ENCODE measurements at regions not wholly inside any gene's neighbourhood (a gene's known extent, or its start where the extent isn't known, plus 50 kb on each side); places are given as distances from the start of the nearest gene placed in this dataset.

DNA sequence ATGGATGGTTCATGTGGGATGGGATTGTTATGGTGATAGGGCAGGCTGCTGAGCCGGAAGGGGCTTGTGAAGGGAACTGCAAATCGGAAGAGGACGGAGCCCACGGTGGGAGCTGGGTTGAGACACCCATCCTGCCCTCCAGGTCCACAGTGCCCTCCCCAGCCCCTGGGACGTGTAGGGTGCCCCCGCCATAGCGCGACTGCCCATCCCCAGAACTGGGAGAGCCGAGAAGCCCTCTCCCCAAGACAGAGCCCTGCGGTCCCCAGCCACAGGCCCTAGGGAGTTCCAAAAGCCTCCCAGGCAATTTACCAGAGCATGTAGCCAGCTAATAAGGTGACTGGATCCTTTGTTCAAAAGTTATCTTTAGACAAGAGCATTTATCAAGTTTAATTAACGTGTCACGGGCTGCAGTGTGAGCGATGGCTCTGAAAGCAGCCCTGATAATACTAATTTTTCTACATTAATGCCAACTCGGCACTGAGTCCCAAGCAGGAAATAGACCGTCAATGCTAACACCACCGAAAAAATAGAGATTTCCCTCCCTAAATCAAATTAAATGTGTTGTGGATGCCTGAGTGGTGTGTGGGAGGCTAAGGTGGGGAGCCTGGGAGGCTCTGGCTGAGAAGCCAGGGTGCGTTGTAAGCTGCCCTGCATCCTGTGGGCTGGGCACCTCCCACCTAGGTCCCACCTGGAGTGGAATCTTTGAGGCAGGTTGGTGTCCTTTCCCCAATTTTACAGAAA is 76.8 kb upstream of the RTL6 start:
- Histone ChIP-seq H3K27me3 (ENCODE audit: insufficient read depth, low read length) (0 out of 2 replicates have a peak, but pooled peaks cover 3% of the 10 kb centered on the region), H3K9ac (ENCODE audit: low read length) (no peak overlapping the region), H3K9me3 (ENCODE audit: control insufficient read depth in 1 of 2, insufficient read depth in 1 of 2, low read depth in 1 of 2, low read length in 2 of 2) (no peaks in the 10 kb centered on the region), H3K27ac (ENCODE audit: low read depth, low read length) (no peak overlapping the region), H4K20me1 (ENCODE audit: insufficient read depth) (no peaks in the 10 kb centered on the region), H3K36me3 (ENCODE audit: control insufficient read depth in 1 of 2, insufficient read depth in 2 of 2, low read length in 2 of 2) (no peaks in the 10 kb centered on the region), H3K79me2 (ENCODE audit: insufficient read depth, low read length) (no peaks in the 10 kb centered on the region), H3K4me2 (ENCODE audit: low read length) (peak overlapping the region; percentile 38; the same call in 1 of the 2 replicates), H2AFZ (ENCODE audit: low read depth, low read length, poor library complexity, severe bottlenecking) (no peak overlapping the region), H3K9me2 (ENCODE audit: insufficient read depth) (no peaks in the 10 kb centered on the region), H3K4me1 (ENCODE audit: control insufficient read depth in 1 of 2, insufficient read depth in 2 of 2, low read length in 2 of 2) (peaks cover 10 to 15% of the 10 kb centered on the region in 2 experiments), H3K4me3 (replicated peaks in 1 of 2; ENCODE audit: low read depth in 1 of 2, low read length in 2 of 2) (no peak overlapping the region)
- TF ChIP-seq ELF1 (IDR thresholded peaks at IDR 0.05; ENCODE audit: borderline replicate concordance, low read depth) (no peak), ZNF274 (IDR thresholded peaks at IDR 0.05; ENCODE audit: low read depth, low read length) (no peak), SIN3A (IDR thresholded peaks at IDR 0.05; ENCODE audit: low read depth) (no peak), EGR1 (IDR thresholded peaks at IDR 0.05; ENCODE audit: low read depth) (no peak), FOSL1 (IDR thresholded peaks at IDR 0.05; ENCODE audit: low read depth) (no peak), EZH2phosphoT487 (IDR thresholded peaks at IDR 0.05; ENCODE audit: borderline replicate concordance) (no peak), RAD21 (IDR thresholded peaks at IDR 0.05; ENCODE audit: low read depth) (no peak), JUND (IDR thresholded peaks at IDR 0.05) (no peak), CBX3 (IDR thresholded peaks at IDR 0.05; ENCODE audit: low read depth) (no peak), SP1 (IDR thresholded peaks at IDR 0.05; ENCODE audit: low read depth) (no peak), POLR2A (IDR thresholded peaks at IDR 0.05; ENCODE audit: borderline replicate concordance, extremely low read depth, insufficient read depth, insufficient read length) (no peak)
- TF ChIP-seq, protein P1, sequence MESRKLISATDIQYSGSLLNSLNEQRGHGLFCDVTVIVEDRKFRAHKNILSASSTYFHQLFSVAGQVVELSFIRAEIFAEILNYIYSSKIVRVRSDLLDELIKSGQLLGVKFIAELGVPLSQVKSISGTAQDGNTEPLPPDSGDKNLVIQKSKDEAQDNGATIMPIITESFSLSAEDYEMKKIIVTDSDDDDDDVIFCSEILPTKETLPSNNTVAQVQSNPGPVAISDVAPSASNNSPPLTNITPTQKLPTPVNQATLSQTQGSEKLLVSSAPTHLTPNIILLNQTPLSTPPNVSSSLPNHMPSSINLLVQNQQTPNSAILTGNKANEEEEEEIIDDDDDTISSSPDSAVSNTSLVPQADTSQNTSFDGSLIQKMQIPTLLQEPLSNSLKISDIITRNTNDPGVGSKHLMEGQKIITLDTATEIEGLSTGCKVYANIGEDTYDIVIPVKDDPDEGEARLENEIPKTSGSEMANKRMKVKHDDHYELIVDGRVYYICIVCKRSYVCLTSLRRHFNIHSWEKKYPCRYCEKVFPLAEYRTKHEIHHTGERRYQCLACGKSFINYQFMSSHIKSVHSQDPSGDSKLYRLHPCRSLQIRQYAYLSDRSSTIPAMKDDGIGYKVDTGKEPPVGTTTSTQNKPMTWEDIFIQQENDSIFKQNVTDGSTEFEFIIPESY (IDR thresholded peaks at IDR 0.05; ENCODE audit: extremely low read depth, insufficient replicate concordance, low read length) = no peak
- TF ChIP-seq, protein P2, sequence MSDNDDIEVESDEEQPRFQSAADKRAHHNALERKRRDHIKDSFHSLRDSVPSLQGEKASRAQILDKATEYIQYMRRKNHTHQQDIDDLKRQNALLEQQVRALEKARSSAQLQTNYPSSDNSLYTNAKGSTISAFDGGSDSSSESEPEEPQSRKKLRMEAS (IDR thresholded peaks at IDR 0.05) = no peak
- DNase-seq (ENCODE audit: low read depth, low spot score) (no peak), ATAC-seq (no peak)
- BruUV-seq (replicated peaks) = no TSS peak
- ChIA-PET POLR2A (no interaction called here), CTCF (no interaction called here), RAD21 (ENCODE audit: low non-redundant PET in 1 of 2, low total read pairs in 2 of 2, uncharacterized antibody in 2 of 2, unreplicated experiment in 2 of 2) (no interaction called here)
- intact Hi-C loops (cut with micrococcal nuclease) = no loop called here
